HepG2 (cell line): ENCODE measurements at regions not wholly inside any gene's neighbourhood (a gene's known extent, or its start where the extent isn't known, plus 50 kb on each side); places are given as distances from the start of the nearest gene placed in this dataset.

Experiments
- DMAP1 ChIP-seq: IDR thresholded peaks from 2 replicates; pipeline ENCODE4 v1.6.1; 2016
- FOSL1 ChIP-seq: sonication (generic); formaldehyde crosslinking; IDR thresholded peaks from 2 replicates; pipeline ENCODE4 v1.9.0; 2021; ENCODE audit warnings: missing genetic modification reagents, borderline replicate concordance
- FOXA1 ChIP-seq, 2 experiments: fragments of 450-650 bp in 1 of 2; sonication (generic) in 1 of 2; formaldehyde crosslinking in 1 of 2; IDR thresholded peaks; 2 replicates each; pipeline versions ENCODE4 v1.4.0 to v1.6.1; 2016 to 2020; ENCODE audit warnings: missing genetic modification reagents in 1 of 2
- KLF16 ChIP-seq, 2 experiments: sonication (generic) in 1 of 2; formaldehyde crosslinking in 1 of 2; IDR thresholded peaks; 2 replicates each; pipeline versions ENCODE4 v1.6.1 to v1.8.0; 2016 to 2023; ENCODE audit warnings: missing genetic modification reagents in 2 of 2, missing compliant biosample characterization in 1 of 2
- NRL ChIP-seq: sonication (generic); formaldehyde crosslinking; IDR thresholded peaks from 2 replicates; pipeline ENCODE4 v1.5.0; 2020; ENCODE audit warnings: missing genetic modification reagents, mild to moderate bottlenecking, moderate library complexity, borderline replicate concordance
- POLR2A ChIP-seq, 2 experiments: IDR thresholded peaks; 2 replicates each; pipeline ENCODE4 v1.6.1; 2011; ENCODE audit warnings: low read depth in 2 of 2, low read length in 2 of 2, mild to moderate bottlenecking in 1 of 2, moderate library complexity in 1 of 2; ENCODE audit not compliant: insufficient read depth in 1 of 2
- SAP130 ChIP-seq: IDR thresholded peaks from 2 replicates; pipeline ENCODE4 v1.6.1; 2016; ENCODE audit warnings: low read depth
- SOX6 ChIP-seq, 2 experiments: fragments of 450-650 bp in 1 of 2; sonication (generic) in 1 of 2; formaldehyde crosslinking in 1 of 2; IDR thresholded peaks; 2 replicates each; pipeline versions ENCODE4 v1.4.0 to v1.6.1; 2017 to 2020; ENCODE audit warnings: antibody characterized with exemption in 1 of 2, mild to moderate bottlenecking in 1 of 2, missing genetic modification reagents in 1 of 2
- TEAD3 ChIP-seq: optimal IDR thresholded peaks from 2 replicates; pipeline ENCODE3; 2016; ENCODE audit warnings: borderline replicate concordance
- YY1 ChIP-seq: IDR thresholded peaks from 2 replicates; pipeline ENCODE4 v1.6.1; 2011; ENCODE audit warnings: low read length, low read depth, moderate library complexity, mild to moderate bottlenecking; ENCODE audit not compliant: insufficient read depth, insufficient replicate concordance
- ZMYM3 ChIP-seq: sonication (generic); formaldehyde crosslinking; IDR thresholded peaks from 2 replicates; pipeline ENCODE4 v1.5.1; 2020; ENCODE audit warnings: mild to moderate bottlenecking, missing genetic modification reagents
- ZNF121 ChIP-seq: sonication (generic); formaldehyde crosslinking; IDR thresholded peaks from 2 replicates; pipeline ENCODE4 v1.5.0; 2020; ENCODE audit warnings: mild to moderate bottlenecking, missing genetic modification reagents
- ZNF335 ChIP-seq: sonication (generic); formaldehyde crosslinking; IDR thresholded peaks from 2 replicates; pipeline ENCODE4 v1.4.0; 2020; ENCODE audit warnings: missing genetic modification reagents
- ZNF768 ChIP-seq: sonication (generic); formaldehyde crosslinking; IDR thresholded peaks from 2 replicates; pipeline ENCODE4 v1.4.0; 2020; ENCODE audit warnings: missing genetic modification reagents
- ZNF780A ChIP-seq: sonication (generic); formaldehyde crosslinking; IDR thresholded peaks from 2 replicates; pipeline ENCODE4 v1.8.0; 2022; ENCODE audit warnings: mild to moderate bottlenecking, missing genetic modification reagents, moderate library complexity
- TF ChIP-seq, protein P1 (sequence below): sonication (generic); formaldehyde crosslinking; IDR thresholded peaks from 2 replicates; pipeline ENCODE4 v1.5.1; 2020; ENCODE audit warnings: mild to moderate bottlenecking, missing genetic modification reagents, moderate library complexity
- TF ChIP-seq, protein P2 (sequence below): sonication (generic); formaldehyde crosslinking; IDR thresholded peaks from 2 replicates; pipeline ENCODE4 v1.4.0; 2020; ENCODE audit warnings: low read depth, mild to moderate bottlenecking, missing genetic modification reagents
- TF ChIP-seq, protein P3 (sequence below): IDR thresholded peaks from 2 replicates; pipeline ENCODE4 v1.6.1; 2012; ENCODE audit warnings: low read depth, low read length, improper control_type of control experiment
- TF ChIP-seq, protein P4 (sequence below): sonication (generic); formaldehyde crosslinking; IDR thresholded peaks from 2 replicates; pipeline ENCODE4 v1.5.0; 2020; ENCODE audit warnings: missing genetic modification reagents
- TF ChIP-seq, protein P5 (sequence below): fragments of 450-650 bp; IDR thresholded peaks from 2 replicates; pipeline ENCODE4 v1.6.1; 2017

DNA sequence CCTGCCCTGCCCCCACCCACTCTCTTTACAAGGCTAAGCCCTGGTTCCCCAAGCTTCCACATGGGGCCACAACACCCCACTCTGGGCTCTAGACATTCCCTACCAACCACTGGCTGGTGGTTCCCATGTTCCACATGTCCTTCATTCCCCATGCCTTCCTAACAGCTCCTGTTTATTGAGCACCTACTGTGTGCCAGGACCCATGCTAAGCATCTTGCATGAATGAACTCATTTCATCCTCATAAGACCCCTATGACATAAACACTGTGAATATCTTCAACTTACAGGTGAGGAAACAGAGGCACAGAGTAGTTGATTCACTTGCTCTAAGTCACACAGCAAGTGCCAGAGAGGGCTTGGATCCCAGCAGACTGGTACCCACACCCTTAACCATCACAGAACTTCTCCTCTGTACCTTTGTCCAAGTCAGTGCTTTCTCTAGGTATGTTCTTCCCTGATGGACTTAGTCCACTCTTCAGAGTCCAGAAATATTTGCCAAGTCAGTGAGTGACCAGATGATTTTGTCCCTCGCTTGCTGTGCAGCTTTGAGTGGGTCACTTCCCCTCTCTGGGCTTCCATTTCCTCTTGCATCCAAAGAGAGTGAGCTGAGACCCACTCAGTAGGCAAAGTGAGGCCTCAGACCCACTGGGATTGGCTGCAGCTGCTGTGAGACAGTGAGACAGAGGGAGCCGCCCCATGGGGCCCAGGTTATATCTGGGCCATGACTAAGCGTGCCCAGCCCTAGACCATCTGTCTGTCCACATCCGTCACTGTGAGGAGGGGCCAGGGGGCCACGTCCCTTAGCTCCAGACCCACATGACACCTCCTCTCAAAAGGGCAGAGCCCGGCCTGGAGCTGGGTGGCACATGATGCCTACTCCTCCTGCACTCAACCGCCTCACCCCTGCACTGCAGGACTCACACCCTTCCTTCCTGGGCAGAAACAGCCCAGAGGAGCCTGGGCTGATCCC is 132.4 kb downstream of the MN1 start (continued):
- TF ChIP-seq, protein P1, sequence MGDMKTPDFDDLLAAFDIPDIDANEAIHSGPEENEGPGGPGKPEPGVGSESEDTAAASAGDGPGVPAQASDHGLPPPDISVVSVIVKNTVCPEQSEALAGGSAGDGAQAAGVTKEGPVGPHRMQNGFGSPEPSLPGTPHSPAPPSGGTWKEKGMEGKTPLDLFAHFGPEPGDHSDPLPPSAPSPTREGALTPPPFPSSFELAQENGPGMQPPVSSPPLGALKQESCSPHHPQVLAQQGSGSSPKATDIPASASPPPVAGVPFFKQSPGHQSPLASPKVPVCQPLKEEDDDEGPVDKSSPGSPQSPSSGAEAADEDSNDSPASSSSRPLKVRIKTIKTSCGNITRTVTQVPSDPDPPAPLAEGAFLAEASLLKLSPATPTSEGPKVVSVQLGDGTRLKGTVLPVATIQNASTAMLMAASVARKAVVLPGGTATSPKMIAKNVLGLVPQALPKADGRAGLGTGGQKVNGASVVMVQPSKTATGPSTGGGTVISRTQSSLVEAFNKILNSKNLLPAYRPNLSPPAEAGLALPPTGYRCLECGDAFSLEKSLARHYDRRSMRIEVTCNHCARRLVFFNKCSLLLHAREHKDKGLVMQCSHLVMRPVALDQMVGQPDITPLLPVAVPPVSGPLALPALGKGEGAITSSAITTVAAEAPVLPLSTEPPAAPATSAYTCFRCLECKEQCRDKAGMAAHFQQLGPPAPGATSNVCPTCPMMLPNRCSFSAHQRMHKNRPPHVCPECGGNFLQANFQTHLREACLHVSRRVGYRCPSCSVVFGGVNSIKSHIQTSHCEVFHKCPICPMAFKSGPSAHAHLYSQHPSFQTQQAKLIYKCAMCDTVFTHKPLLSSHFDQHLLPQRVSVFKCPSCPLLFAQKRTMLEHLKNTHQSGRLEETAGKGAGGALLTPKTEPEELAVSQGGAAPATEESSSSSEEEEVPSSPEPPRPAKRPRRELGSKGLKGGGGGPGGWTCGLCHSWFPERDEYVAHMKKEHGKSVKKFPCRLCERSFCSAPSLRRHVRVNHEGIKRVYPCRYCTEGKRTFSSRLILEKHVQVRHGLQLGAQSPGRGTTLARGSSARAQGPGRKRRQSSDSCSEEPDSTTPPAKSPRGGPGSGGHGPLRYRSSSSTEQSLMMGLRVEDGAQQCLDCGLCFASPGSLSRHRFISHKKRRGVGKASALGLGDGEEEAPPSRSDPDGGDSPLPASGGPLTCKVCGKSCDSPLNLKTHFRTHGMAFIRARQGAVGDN (CRISPR knock-in tag) = peak; percentile 66; the same call in 1 of the 2 replicates
- TF ChIP-seq NRL (0 out of 2 replicates have a peak, but pooled peaks have one; percentile 49), YY1 (no peak), FOSL1 (CRISPR knock-in tag) (0 out of 2 replicates have a peak, but pooled peaks have one; percentile 32), FOXA1 (IDR thresholded peaks at IDR 0.05) (no peak), FOXA1 (CRISPR knock-in tag; IDR thresholded peaks at IDR 0.05) (peak; percentile 52), DMAP1 (CRISPR knock-in tag) (0 out of 2 replicates have a peak, but pooled peaks have one; percentile 8), TEAD3 (CRISPR knock-in tag) (peak; percentile 15), ZNF335 (no peak), ZNF121 (peak; percentile 51; the same call in 1 of the 2 replicates), POLR2A (IDR thresholded peaks at IDR 0.05; ENCODE audit: insufficient read depth in 1 of 2, low read depth in 2 of 2, low read length in 2 of 2) (peak; percentile 26 to 41; a peak in 1 of 4 replicates), ZMYM3 (CRISPR knock-in tag) (0 out of 2 replicates have a peak, but pooled peaks have one; percentile 16), ZNF768 (peak; percentile 95), SOX6 (IDR thresholded peaks at IDR 0.05) (no peak), SOX6 (CRISPR knock-in tag; IDR thresholded peaks at IDR 0.05) (peak; percentile 45; the same call in 1 of the 2 replicates), SAP130 (CRISPR knock-in tag) (peak; percentile 72), KLF16 (CRISPR knock-in tag; IDR thresholded peaks at IDR 0.05) (no peak), ZNF780A (CRISPR knock-in tag) (no peak)
- TF ChIP-seq, protein P2, sequence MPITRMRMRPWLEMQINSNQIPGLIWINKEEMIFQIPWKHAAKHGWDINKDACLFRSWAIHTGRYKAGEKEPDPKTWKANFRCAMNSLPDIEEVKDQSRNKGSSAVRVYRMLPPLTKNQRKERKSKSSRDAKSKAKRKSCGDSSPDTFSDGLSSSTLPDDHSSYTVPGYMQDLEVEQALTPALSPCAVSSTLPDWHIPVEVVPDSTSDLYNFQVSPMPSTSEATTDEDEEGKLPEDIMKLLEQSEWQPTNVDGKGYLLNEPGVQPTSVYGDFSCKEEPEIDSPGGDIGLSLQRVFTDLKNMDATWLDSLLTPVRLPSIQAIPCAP (CRISPR knock-in tag) = no peak
- TF ChIP-seq, protein P3, sequence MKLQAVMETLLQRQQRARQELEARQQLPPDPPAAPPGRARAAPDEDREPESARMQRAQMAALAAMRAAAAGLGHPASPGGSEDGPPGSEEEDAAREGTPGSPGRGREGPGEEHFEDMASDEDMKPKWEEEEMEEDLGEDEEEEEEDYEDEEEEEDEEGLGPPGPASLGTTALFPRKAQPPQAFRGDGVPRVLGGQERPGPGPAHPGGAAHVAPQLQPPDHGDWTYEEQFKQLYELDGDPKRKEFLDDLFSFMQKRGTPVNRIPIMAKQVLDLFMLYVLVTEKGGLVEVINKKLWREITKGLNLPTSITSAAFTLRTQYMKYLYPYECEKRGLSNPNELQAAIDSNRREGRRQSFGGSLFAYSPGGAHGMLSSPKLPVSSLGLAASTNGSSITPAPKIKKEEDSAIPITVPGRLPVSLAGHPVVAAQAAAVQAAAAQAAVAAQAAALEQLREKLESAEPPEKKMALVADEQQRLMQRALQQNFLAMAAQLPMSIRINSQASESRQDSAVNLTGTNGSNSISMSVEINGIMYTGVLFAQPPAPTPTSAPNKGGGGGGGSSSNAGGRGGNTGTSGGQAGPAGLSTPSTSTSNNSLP = no peak
- TF ChIP-seq, protein P4, sequence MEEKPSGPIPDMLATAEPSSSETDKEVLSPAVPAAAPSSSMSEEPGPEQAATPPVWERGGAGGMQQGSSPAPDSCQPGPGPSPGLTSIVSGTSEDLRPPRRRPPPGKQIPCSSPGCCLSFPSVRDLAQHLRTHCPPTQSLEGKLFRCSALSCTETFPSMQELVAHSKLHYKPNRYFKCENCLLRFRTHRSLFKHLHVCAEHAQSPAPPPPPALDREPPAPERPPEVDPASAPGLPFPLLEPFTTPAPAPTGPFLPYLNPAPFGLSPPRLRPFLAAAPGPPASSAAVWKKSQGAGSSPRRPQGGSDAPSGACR (CRISPR knock-in tag) = 0 out of 2 replicates have a peak, but pooled peaks have one; percentile 27
- TF ChIP-seq, protein P5, sequence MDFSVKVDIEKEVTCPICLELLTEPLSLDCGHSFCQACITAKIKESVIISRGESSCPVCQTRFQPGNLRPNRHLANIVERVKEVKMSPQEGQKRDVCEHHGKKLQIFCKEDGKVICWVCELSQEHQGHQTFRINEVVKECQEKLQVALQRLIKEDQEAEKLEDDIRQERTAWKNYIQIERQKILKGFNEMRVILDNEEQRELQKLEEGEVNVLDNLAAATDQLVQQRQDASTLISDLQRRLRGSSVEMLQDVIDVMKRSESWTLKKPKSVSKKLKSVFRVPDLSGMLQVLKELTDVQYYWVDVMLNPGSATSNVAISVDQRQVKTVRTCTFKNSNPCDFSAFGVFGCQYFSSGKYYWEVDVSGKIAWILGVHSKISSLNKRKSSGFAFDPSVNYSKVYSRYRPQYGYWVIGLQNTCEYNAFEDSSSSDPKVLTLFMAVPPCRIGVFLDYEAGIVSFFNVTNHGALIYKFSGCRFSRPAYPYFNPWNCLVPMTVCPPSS = no peak
